ENCODE measurements at regions not wholly inside any gene's neighbourhood (a gene's known extent, or its start where the extent isn't known, plus 50 kb on each side); places are given as distances from the start of the nearest gene placed in this dataset.

DNA sequence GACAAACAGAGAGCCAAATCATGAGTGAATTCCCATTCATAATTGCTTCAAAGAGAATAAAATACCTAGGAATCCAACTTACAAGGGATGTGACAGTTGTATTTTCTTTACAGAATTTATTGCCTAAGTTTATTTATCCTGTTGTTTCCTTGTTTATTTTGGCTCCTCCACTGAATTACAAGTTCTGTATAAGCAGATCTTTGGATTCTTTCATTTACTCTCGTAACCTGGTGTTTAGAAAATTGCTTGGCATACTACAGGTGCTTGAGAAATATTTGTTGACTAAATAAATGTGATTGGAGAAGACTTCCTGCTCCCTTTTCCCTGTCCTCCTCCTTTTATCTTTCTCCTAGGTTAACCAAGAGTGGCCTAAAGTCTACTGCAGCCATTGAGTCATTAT, 455.6 kb downstream of the TMEM38B start:
- H3K27me3 ChIP-seq (replicated peaks; ENCODE audit: control insufficient read depth, insufficient read depth, low read length): no peaks in the 10 kb centered on the region
- no TSS peak for BruUV-seq (replicated peaks)
- no peak for TF ChIP-seq CTCF (IDR thresholded peaks at IDR 0.05; ENCODE audit: insufficient read depth in 1 of 2, low read depth in 1 of 2, low read length in 1 of 2, severe bottlenecking in 1 of 2, unreplicated experiment in 1 of 2)
- H3K4me1 ChIP-seq: no peaks in the 10 kb centered on the region
- no peak overlapping the region for H3K27ac Mint-ChIP-seq (ENCODE audit: unreplicated experiment)
- intact Hi-C loops (cut with micrococcal nuclease; ENCODE audit: unreplicated experiment): no loop called here
- H3K4me3 ChIP-seq (ENCODE audit: low read depth, low read length): no peak overlapping the region
- no peaks in the 10 kb centered on the region for H3K9me3 Mint-ChIP-seq (ENCODE audit: unreplicated experiment)
- DNase-seq: no peak
- no peaks in the 10 kb centered on the region for H3K36me3 Mint-ChIP-seq (ENCODE audit: insufficient read depth, unreplicated experiment)
- ChIA-PET CTCF (no interaction called here), POLR2A (no interaction called here)
- H3K4me1 Mint-ChIP-seq (ENCODE audit: low read depth, unreplicated experiment): no peaks in the 10 kb centered on the region
- H3K4me3 Mint-ChIP-seq (ENCODE audit: unreplicated experiment): no peak overlapping the region
- H3K9me3 ChIP-seq: no peaks in the 10 kb centered on the region
- H3K27me3 Mint-ChIP-seq (ENCODE audit: insufficient read depth, unreplicated experiment): no peaks in the 10 kb centered on the region
- H3K36me3 ChIP-seq (ENCODE audit: control insufficient read depth, insufficient read depth, low read length): no peaks in the 10 kb centered on the region

DNA sequence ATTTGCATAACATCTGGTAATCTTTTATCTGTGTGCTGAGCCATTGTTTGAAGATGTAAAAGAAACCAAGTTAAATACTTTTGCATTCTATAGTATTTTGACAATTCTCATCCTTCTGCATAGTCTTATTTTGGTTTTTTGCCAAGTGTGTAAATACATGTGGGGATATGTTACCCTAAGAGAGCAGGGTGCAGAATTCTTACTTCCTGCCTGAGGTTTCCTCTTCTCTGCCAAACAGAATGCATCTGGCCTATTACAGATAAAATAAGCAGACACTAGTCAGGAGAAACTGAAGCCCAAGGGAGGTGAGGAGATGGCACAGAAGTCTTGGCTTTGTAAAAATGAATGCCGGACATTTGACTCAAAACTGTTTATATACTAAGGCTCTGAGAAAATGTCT, 462.1 kb downstream of the TMEM38B start:
- H3K4me3 Mint-ChIP-seq (ENCODE audit: unreplicated experiment): no peak overlapping the region
- no peaks in the 10 kb centered on the region for H3K27me3 Mint-ChIP-seq (ENCODE audit: insufficient read depth, unreplicated experiment)
- TF ChIP-seq CTCF (IDR thresholded peaks at IDR 0.05; ENCODE audit: insufficient read depth in 1 of 2, low read depth in 1 of 2, low read length in 1 of 2, severe bottlenecking in 1 of 2, unreplicated experiment in 1 of 2): no peak
- H3K4me1 ChIP-seq: no peaks in the 10 kb centered on the region
- BruUV-seq (replicated peaks): no TSS peak
- H3K9me3 Mint-ChIP-seq (ENCODE audit: unreplicated experiment): no peaks in the 10 kb centered on the region
- H3K27ac Mint-ChIP-seq (ENCODE audit: unreplicated experiment): no peak overlapping the region
- ChIA-PET CTCF (no interaction called here), POLR2A (no interaction called here)
- H3K4me1 Mint-ChIP-seq (ENCODE audit: low read depth, unreplicated experiment): no peaks in the 10 kb centered on the region
- DNase-seq: no peak
- H3K4me3 ChIP-seq (ENCODE audit: low read depth, low read length): no peak overlapping the region
- no peaks in the 10 kb centered on the region for H3K27me3 ChIP-seq (replicated peaks; ENCODE audit: control insufficient read depth, insufficient read depth, low read length)
- no peaks in the 10 kb centered on the region for H3K36me3 Mint-ChIP-seq (ENCODE audit: insufficient read depth, unreplicated experiment)
- no peaks in the 10 kb centered on the region for H3K36me3 ChIP-seq (ENCODE audit: control insufficient read depth, insufficient read depth, low read length)
- intact Hi-C loops (cut with micrococcal nuclease; ENCODE audit: unreplicated experiment): no loop called here
- no peaks in the 10 kb centered on the region for H3K9me3 ChIP-seq

- Histone ChIP-seq H3K4me1 (0 out of 2 replicates have a peak, but pooled peaks cover 16% of the 10 kb centered on the region), H3K36me3 (ENCODE audit: control insufficient read depth, insufficient read depth, low read length) (no peaks in the 10 kb centered on the region), H3K9me3 (no peaks in the 10 kb centered on the region; the same call in 1 of the 2 replicates), H3K27me3 (replicated peaks; ENCODE audit: control insufficient read depth, insufficient read depth, low read length) (no peaks in the 10 kb centered on the region), H3K4me3 (ENCODE audit: low read depth, low read length) (no peak overlapping the region)
- no peak for TF ChIP-seq CTCF (IDR thresholded peaks at IDR 0.05; ENCODE audit: insufficient read depth in 1 of 2, low read depth in 1 of 2, low read length in 1 of 2, severe bottlenecking in 1 of 2, unreplicated experiment in 1 of 2)
- H3K4me3 Mint-ChIP-seq (ENCODE audit: unreplicated experiment): no peak overlapping the region
- ChIA-PET POLR2A (no interaction called here), CTCF (no interaction called here)
- no peaks in the 10 kb centered on the region for H3K36me3 Mint-ChIP-seq (ENCODE audit: insufficient read depth, unreplicated experiment)
- no peaks in the 10 kb centered on the region for H3K4me1 Mint-ChIP-seq (ENCODE audit: low read depth, unreplicated experiment)
- DNase-seq: no peak
- BruUV-seq (replicated peaks): no TSS peak
- H3K27ac Mint-ChIP-seq (ENCODE audit: unreplicated experiment): no peak overlapping the region
- H3K27me3 Mint-ChIP-seq (ENCODE audit: insufficient read depth, unreplicated experiment): no peaks in the 10 kb centered on the region
- H3K9me3 Mint-ChIP-seq (ENCODE audit: unreplicated experiment): peaks cover 9% of the 10 kb centered on the region
- intact Hi-C loops (cut with micrococcal nuclease; ENCODE audit: unreplicated experiment): no loop called here
Observed at GRCh38 chr9:106172265-106172664, 477.9 kb downstream of the TMEM38B start.
